ENCODE measurements at regions not wholly inside any gene's neighbourhood (a gene's known extent, or its start where the extent isn't known, plus 50 kb on each side); places are given as distances from the start of the nearest gene placed in this dataset.

DNA sequence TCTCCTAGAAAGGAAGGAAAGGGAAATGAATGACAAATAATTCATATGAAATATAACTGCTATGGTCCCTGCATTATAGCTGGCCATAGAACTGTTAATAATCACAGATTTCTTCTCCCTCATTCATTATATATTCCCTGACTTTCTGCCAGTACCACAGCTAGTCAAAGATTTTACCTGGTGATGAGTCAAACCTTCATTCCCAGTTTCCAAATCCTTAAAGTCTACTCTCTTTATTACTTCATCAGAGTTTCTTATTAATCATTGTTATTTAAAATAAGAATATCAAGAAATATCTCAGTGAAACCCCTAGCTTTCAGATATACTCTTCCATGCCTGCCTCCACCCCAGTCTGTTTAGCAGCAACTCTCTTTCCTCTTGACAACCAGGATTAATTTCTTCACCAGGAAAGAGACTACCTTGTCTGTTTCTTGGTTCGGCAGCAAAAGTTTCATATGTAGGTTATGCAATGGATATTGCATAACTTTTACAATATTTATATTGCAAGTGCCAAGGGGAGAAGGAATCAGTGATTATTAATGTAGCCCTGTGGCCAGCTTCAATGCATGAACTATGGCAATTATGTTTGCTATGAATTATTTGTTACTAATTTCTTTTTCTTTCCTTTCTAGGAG is 533.8 kb downstream of the FBXO15 start:
- H3K27me3 Mint-ChIP-seq: no peaks in the 10 kb centered on the region

GRCh38 chr18:73597832-73598615 is 549.6 kb downstream of the FBXO15 start:
- no peak overlapping the region for H3K27ac Mint-ChIP-seq
- peaks cover 2% of the 10 kb centered on the region for H3K9me3 Mint-ChIP-seq
- H3K27me3 Mint-ChIP-seq: no peaks in the 10 kb centered on the region
- no peak for DNase-seq
- H3K36me3 Mint-ChIP-seq (ENCODE audit: low read depth): no peaks in the 10 kb centered on the region
- H3K4me3 Mint-ChIP-seq: no peak overlapping the region
- no peaks in the 10 kb centered on the region for H3K4me1 Mint-ChIP-seq (ENCODE audit: low read depth)

More for the DNA sequence above, 533.8 kb downstream of the FBXO15 start:
- no peak overlapping the region for H3K4me3 Mint-ChIP-seq
- H3K9me3 Mint-ChIP-seq: no peaks in the 10 kb centered on the region
- H3K4me1 Mint-ChIP-seq (ENCODE audit: low read depth): no peaks in the 10 kb centered on the region
- H3K36me3 Mint-ChIP-seq (ENCODE audit: low read depth): no peaks in the 10 kb centered on the region
- DNase-seq: no peak
- no peak overlapping the region for H3K27ac Mint-ChIP-seq

- no peak overlapping the region for H3K4me3 Mint-ChIP-seq
- no peak overlapping the region for H3K27ac Mint-ChIP-seq
- no peak for DNase-seq
- no peaks in the 10 kb centered on the region for H3K36me3 Mint-ChIP-seq (ENCODE audit: low read depth)
- no peaks in the 10 kb centered on the region for H3K27me3 Mint-ChIP-seq
- peaks cover 2% of the 10 kb centered on the region for H3K9me3 Mint-ChIP-seq
- no peaks in the 10 kb centered on the region for H3K4me1 Mint-ChIP-seq (ENCODE audit: low read depth)
Observed at GRCh38 chr18:73594749-73595148, 552.9 kb downstream of the FBXO15 start.

DNA sequence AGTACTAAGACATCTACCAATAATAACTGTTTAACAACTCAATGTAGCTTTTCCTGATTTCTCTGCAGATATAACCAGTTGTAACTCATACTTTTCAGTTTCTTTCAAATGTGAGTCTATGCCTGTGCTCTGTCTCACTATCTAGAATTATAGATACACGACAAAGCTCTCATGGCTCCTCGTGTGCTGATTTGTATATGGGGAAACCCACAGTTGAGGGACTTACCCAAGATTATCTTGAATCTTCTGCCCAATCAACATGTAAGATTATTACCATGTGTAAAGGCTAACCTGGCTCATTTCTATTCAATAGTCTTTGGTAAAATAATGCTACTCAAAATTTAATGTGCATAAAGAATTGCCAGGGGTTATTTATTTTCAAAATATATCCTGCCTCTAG is 554.4 kb downstream of the FBXO15 start:
- peaks cover 2% of the 10 kb centered on the region for H3K9me3 Mint-ChIP-seq
- H3K4me3 Mint-ChIP-seq: no peak overlapping the region
- no peak for DNase-seq
- H3K4me1 Mint-ChIP-seq (ENCODE audit: low read depth): no peaks in the 10 kb centered on the region
- H3K36me3 Mint-ChIP-seq (ENCODE audit: low read depth): no peaks in the 10 kb centered on the region
- no peak overlapping the region for H3K27ac Mint-ChIP-seq
- no peaks in the 10 kb centered on the region for H3K27me3 Mint-ChIP-seq

- Mint-ChIP-seq H3K27ac (no peak overlapping the region), H3K9me3 (peaks cover 2% of the 10 kb centered on the region), H3K4me3 (no peak overlapping the region), H3K4me1 (ENCODE audit: low read depth) (no peaks in the 10 kb centered on the region), H3K36me3 (ENCODE audit: low read depth) (no peaks in the 10 kb centered on the region), H3K27me3 (no peaks in the 10 kb centered on the region)
- no peak for DNase-seq
Observed at GRCh38 chr18:73590950-73591349, 556.7 kb downstream of the FBXO15 start.

- Mint-ChIP-seq H3K9me3 (peaks cover 9% of the 10 kb centered on the region), H3K4me3 (no peak overlapping the region), H3K27me3 (no peaks in the 10 kb centered on the region), H3K4me1 (ENCODE audit: low read depth) (no peaks in the 10 kb centered on the region), H3K27ac (no peak overlapping the region), H3K36me3 (ENCODE audit: low read depth) (no peaks in the 10 kb centered on the region)
- DNase-seq: no peak
Observed at GRCh38 chr18:73579698-73580097, 567.9 kb downstream of the FBXO15 start.

- Mint-ChIP-seq H3K27me3 (no peaks in the 10 kb centered on the region), H3K4me3 (no peak overlapping the region), H3K9me3 (peaks cover 9% of the 10 kb centered on the region), H3K27ac (no peak overlapping the region), H3K4me1 (ENCODE audit: low read depth) (no peaks in the 10 kb centered on the region), H3K36me3 (ENCODE audit: low read depth) (no peaks in the 10 kb centered on the region)
- DNase-seq: no peak
Observed at GRCh38 chr18:73577365-73577764, 570.3 kb downstream of the FBXO15 start.

DNA sequence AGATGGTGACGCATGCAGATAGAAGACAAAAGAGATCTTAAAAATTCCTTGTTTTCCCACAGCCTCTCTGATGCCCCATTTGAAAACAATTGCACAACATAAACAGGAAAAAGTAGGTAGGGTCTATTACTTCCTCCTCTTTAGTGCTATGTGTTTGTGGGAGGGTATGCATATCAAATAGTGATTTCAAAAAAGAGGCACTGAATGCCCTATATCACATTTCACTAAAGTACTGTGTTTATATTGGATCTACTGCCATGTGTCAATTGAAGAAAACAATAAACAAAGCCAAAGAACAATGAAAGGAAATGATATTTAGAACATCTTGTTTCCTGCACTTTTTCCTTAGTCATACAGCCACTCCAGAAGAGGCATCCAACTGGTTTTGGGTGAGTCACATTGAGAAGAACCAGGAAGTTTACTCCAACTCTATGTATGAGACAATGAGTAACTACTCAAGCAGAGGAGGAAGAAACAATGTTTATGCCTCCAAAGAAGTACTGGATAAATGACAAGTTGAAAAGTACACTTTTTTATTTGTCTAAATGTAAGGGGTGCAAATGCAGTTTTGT is 583.6 kb downstream of the FBXO15 start:
- Mint-ChIP-seq H3K27ac (no peak overlapping the region), H3K4me3 (no peak overlapping the region), H3K36me3 (ENCODE audit: low read depth) (no peaks in the 10 kb centered on the region), H3K4me1 (ENCODE audit: low read depth) (no peaks in the 10 kb centered on the region), H3K9me3 (peaks cover 4% of the 10 kb centered on the region), H3K27me3 (no peaks in the 10 kb centered on the region)
- DNase-seq: no peak

DNA sequence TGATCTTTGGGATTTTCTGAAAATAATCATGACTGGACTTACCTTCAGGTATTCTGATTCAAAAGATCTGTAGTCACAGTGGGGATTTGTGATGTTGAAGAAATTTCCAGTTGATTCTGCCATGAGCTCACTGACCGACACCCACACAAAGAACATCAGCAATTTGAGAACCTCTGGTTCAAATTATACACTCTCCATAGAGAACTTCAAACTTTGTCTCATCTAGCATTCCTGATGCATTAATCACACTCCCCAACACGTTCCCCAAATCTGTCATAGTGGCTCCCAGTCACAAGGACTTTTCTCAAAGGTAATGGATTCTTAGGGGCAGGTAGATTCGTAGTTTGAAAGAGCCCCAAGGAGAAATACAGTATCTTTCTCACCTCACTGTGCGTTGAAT is 584.3 kb downstream of the FBXO15 start:
- Mint-ChIP-seq H3K27ac (no peak overlapping the region), H3K4me1 (ENCODE audit: low read depth) (no peaks in the 10 kb centered on the region), H3K27me3 (no peaks in the 10 kb centered on the region), H3K36me3 (ENCODE audit: low read depth) (no peaks in the 10 kb centered on the region), H3K4me3 (no peak overlapping the region), H3K9me3 (peaks cover 4% of the 10 kb centered on the region)
- no peak for DNase-seq

- Mint-ChIP-seq H3K9me3 (peaks cover 4% of the 10 kb centered on the region), H3K4me1 (ENCODE audit: low read depth) (no peaks in the 10 kb centered on the region), H3K4me3 (no peak overlapping the region), H3K27ac (no peak overlapping the region), H3K36me3 (ENCODE audit: low read depth) (no peaks in the 10 kb centered on the region), H3K27me3 (no peaks in the 10 kb centered on the region)
- DNase-seq: no peak
Observed at GRCh38 chr18:73556904-73557303, 590.7 kb downstream of the FBXO15 start.

DNA sequence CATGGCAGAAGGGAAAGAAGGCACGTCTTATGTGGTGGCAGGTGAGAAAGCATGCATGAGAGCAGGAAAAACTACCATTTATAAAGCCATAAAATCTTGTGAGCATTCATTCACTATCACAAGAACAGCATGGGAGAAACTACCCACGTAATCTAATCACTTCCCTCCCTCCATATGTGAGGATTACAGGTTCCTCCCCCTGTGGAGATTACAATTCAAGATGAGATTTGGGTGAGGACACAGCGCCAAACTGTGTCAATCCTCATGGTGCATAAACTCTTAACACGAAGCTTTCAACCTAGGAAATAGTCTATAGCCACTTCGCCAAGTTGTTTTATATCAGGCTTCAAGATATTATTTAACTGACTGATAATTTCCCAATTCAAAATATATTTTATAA is 595.5 kb downstream of the FBXO15 start:
- no peak overlapping the region for H3K4me3 Mint-ChIP-seq
- peaks cover 2% of the 10 kb centered on the region for H3K9me3 Mint-ChIP-seq
- no peak for DNase-seq
- H3K4me1 Mint-ChIP-seq (ENCODE audit: low read depth): no peaks in the 10 kb centered on the region
- no peaks in the 10 kb centered on the region for H3K36me3 Mint-ChIP-seq (ENCODE audit: low read depth)
- no peak overlapping the region for H3K27ac Mint-ChIP-seq
- H3K27me3 Mint-ChIP-seq: no peaks in the 10 kb centered on the region

DNA sequence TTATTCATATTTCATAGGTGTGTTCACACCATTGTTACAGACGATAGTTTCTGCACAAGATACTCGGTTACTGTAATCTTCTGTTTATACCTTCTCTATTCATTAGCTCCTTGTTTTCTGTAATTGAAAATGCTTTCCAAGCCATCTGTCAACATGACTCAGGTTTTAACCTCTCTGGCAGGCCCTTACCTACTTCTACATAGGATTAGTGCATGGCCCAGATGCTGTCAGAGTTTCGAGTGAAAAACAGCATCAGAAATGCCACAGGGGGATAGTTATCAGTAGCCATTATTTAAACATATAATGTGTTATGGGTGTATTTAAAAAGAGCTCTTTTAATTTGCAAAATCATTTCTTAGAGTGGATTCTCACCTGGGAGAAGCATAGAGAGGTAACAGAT is 596.4 kb downstream of the FBXO15 start:
- Mint-ChIP-seq H3K36me3 (ENCODE audit: low read depth) (no peaks in the 10 kb centered on the region), H3K9me3 (peaks cover 2% of the 10 kb centered on the region)
- DNase-seq: no peak

GRCh38 chr18:73549236-73549635 is 598.4 kb downstream of the FBXO15 start:
- no peak overlapping the region for H3K27ac Mint-ChIP-seq
- no peaks in the 10 kb centered on the region for H3K4me1 Mint-ChIP-seq (ENCODE audit: low read depth)
- H3K4me3 Mint-ChIP-seq: no peak overlapping the region
- no peaks in the 10 kb centered on the region for H3K36me3 Mint-ChIP-seq (ENCODE audit: low read depth)
- H3K9me3 Mint-ChIP-seq: no peaks in the 10 kb centered on the region
- DNase-seq: no peak
- no peaks in the 10 kb centered on the region for H3K27me3 Mint-ChIP-seq

More for the DNA sequence above, 596.4 kb downstream of the FBXO15 start:
- Mint-ChIP-seq H3K27ac (no peak overlapping the region), H3K4me3 (no peak overlapping the region), H3K4me1 (ENCODE audit: low read depth) (no peaks in the 10 kb centered on the region), H3K27me3 (no peaks in the 10 kb centered on the region)

- Mint-ChIP-seq H3K9me3 (no peaks in the 10 kb centered on the region), H3K4me3 (no peak overlapping the region), H3K27ac (no peak overlapping the region), H3K4me1 (ENCODE audit: low read depth) (no peaks in the 10 kb centered on the region), H3K27me3 (no peaks in the 10 kb centered on the region), H3K36me3 (ENCODE audit: low read depth) (no peaks in the 10 kb centered on the region)
- no peak for DNase-seq
Observed at GRCh38 chr18:73545472-73545871, 602.2 kb downstream of the FBXO15 start.

- Mint-ChIP-seq H3K27ac (no peak overlapping the region), H3K36me3 (ENCODE audit: low read depth) (no peaks in the 10 kb centered on the region), H3K4me3 (no peak overlapping the region), H3K4me1 (ENCODE audit: low read depth) (no peaks in the 10 kb centered on the region), H3K9me3 (no peaks in the 10 kb centered on the region), H3K27me3 (no peaks in the 10 kb centered on the region)
- no peak for DNase-seq
Observed at GRCh38 chr18:73544617-73545016, 603.0 kb downstream of the FBXO15 start.

All from activated T-cell treated with anti-CD3 and anti-CD28 coated beads, Interleukin-2, amount 50 U/mL, for 24 hours (primary cell).